OCI-LY7 (cell line): ENCODE measurements at regions not wholly inside any gene's neighbourhood (a gene's known extent, or its start where the extent isn't known, plus 50 kb on each side); places are given as distances from the start of the nearest gene placed in this dataset.

ENCODE experiments used
- EZH2phosphoT487 ChIP-seq: fragments of 200-600 bp; sonication (generic); IDR thresholded peaks from 2 replicates; pipeline ENCODE4 v1.6.1; 2018; ENCODE audit warnings: low read depth, borderline replicate concordance, mild to moderate bottlenecking, mixed run types, antibody characterized with exemption, low read length, moderate library complexity, mixed read lengths
- TF ChIP-seq, protein P1 (sequence below): fragments of 200-600 bp; sonication (generic); conservative IDR thresholded peaks from 2 replicates; pipeline ENCODE4 v1.5.1; 2014; ENCODE audit warnings: mild to moderate bottlenecking, antibody characterized with exemption, low read length, moderate library complexity, mixed read lengths

DNA sequence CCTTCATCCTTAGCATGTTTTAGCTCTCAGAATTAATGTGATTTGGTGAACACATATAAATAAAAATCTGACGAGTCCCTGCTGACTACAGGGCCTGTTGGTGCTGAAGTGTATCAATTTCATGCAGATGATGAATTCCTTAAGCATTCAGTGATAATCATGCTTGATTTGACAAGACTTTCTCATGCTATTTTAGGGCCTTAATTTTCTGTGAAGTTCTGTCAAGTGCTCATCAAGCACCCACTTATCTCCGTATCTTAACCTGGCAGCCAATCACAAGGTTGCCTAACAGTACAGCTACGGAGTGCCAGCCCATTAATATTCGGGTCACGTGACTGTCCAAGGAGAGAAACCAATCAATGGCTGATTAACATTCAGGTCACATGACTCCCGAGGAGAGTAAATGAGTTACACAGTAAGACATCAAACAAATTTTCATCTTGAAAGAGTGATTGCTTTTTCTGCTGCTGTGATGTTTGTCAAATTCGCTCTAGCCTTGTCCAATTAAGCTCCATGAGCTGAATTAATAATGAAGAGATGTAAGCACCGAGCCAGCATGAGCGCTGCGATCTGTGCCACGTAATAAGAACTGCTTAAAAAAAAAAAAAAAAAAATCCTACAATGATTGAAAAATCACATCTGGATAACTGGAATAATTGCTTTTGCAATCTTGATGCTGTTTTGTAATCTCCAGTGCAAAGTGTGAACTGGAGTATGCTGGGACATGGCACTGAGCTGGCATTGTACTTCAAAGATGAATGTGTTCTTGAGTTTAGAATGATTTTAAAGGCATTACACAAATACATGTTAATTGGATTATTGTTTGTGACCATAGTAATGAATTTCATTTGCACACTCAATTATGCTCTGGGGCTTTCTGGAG is 104.3 kb upstream of the SPATA31D4 start:
- TF ChIP-seq, protein P1, sequence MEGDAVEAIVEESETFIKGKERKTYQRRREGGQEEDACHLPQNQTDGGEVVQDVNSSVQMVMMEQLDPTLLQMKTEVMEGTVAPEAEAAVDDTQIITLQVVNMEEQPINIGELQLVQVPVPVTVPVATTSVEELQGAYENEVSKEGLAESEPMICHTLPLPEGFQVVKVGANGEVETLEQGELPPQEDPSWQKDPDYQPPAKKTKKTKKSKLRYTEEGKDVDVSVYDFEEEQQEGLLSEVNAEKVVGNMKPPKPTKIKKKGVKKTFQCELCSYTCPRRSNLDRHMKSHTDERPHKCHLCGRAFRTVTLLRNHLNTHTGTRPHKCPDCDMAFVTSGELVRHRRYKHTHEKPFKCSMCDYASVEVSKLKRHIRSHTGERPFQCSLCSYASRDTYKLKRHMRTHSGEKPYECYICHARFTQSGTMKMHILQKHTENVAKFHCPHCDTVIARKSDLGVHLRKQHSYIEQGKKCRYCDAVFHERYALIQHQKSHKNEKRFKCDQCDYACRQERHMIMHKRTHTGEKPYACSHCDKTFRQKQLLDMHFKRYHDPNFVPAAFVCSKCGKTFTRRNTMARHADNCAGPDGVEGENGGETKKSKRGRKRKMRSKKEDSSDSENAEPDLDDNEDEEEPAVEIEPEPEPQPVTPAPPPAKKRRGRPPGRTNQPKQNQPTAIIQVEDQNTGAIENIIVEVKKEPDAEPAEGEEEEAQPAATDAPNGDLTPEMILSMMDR: no peak
- no peak for TF ChIP-seq EZH2phosphoT487
